Activated T-cell treated with anti-CD3 and anti-CD28 coated beads, Interleukin-2, amount 50 U/mL, for 24 hours (primary cell): ENCODE measurements at regions not wholly inside any gene's neighbourhood (a gene's known extent, or its start where the extent isn't known, plus 50 kb on each side); places are given as distances from the start of the nearest gene placed in this dataset.

Experiments
- DNase-seq: peaks from one replicate; pipeline ENCODE4 v3.0.0-alpha.2; 2020
- H3K27ac Mint-ChIP-seq: 2 replicates; pipeline ENCODE4 v1.8.0; 2020; ENCODE audit warnings: mild to moderate bottlenecking, mixed read lengths
- H3K27me3 Mint-ChIP-seq: 2 replicates; pipeline ENCODE4 v1.8.0; 2020; ENCODE audit warnings: mixed read lengths
- H3K36me3 Mint-ChIP-seq: 2 replicates; pipeline ENCODE4 v1.8.0; 2020; ENCODE audit warnings: low read depth, mixed read lengths
- H3K4me1 Mint-ChIP-seq: 2 replicates; pipeline ENCODE4 v1.8.0; 2020; ENCODE audit warnings: low read depth, mixed read lengths
- H3K4me3 Mint-ChIP-seq: 2 replicates; pipeline ENCODE4 v1.8.0; 2020; ENCODE audit warnings: mild to moderate bottlenecking, moderate library complexity, mixed read lengths
- H3K9me3 Mint-ChIP-seq: 2 replicates; pipeline ENCODE4 v1.8.0; 2020; ENCODE audit warnings: mixed read lengths

DNA sequence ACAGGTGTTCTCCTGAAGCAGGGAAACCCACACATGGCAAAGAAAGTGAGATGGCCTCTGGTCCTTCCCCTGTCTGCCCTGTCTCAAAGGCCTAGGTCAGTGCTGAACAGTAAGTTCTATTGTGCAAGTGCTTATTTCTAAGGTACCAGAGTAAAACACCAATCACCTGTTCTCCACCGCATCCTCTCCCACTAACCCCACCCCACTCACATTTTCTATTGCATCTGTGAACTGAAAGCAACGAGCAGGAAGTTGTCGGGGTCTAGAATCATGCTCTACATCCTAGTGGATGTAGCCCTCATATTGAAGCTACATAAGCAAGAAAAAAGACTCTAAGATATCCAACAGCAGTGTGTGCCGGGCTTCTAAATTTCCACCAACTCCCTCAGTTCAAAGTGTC lies 265.9 kb downstream of the ENC1 start:
- no peak for DNase-seq
- no peaks in the 10 kb centered on the region for H3K4me1 Mint-ChIP-seq
- H3K27me3 Mint-ChIP-seq: peaks cover 15% of the 10 kb centered on the region
- no peaks in the 10 kb centered on the region for H3K9me3 Mint-ChIP-seq
- H3K27ac Mint-ChIP-seq: no peak overlapping the region
- no peak overlapping the region for H3K4me3 Mint-ChIP-seq
- H3K36me3 Mint-ChIP-seq: no peaks in the 10 kb centered on the region

GRCh38 chr5:74373076-74373475 lies 267.5 kb downstream of the ENC1 start:
- H3K27ac Mint-ChIP-seq: no peak overlapping the region

GRCh38 chr5:74372502-74373064 lies 267.9 kb downstream of the ENC1 start:
- Mint-ChIP-seq H3K27me3 (peaks cover 7% of the 10 kb centered on the region), H3K4me1 (no peaks in the 10 kb centered on the region), H3K36me3 (no peaks in the 10 kb centered on the region), H3K27ac (no peak overlapping the region), H3K9me3 (no peaks in the 10 kb centered on the region), H3K4me3 (no peak overlapping the region)
- DNase-seq: no peak

More at GRCh38 chr5:74373076-74373475, 267.5 kb downstream of the ENC1 start:
- Mint-ChIP-seq H3K36me3 (no peaks in the 10 kb centered on the region), H3K4me1 (no peaks in the 10 kb centered on the region), H3K9me3 (no peaks in the 10 kb centered on the region), H3K27me3 (peaks cover 9% of the 10 kb centered on the region), H3K4me3 (no peak overlapping the region)
- DNase-seq: no peak

DNA sequence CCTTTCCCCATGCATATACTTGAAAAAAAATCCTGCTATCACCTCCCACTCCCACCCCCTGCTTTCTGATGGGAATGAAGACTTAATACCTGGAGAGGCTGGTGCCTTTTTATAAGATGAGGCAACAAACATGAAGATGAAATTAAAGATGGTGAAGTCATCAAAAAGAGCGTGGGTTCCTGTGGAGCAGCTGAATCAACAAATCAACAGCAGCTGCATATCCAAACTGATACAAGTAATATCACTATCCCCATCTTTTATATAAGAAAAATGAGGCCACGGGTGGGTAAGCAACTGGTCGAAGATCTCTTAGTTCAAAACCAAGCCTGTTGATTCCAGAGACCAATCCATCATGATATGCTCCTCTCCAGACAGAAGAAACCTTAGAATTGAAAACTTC lies 268.5 kb downstream of the ENC1 start:
- Mint-ChIP-seq H3K27me3 (peaks cover 4% of the 10 kb centered on the region), H3K9me3 (no peaks in the 10 kb centered on the region), H3K27ac (no peak overlapping the region), H3K4me1 (no peaks in the 10 kb centered on the region), H3K4me3 (no peak overlapping the region), H3K36me3 (no peaks in the 10 kb centered on the region)
- no peak for DNase-seq

GRCh38 chr5:74371621-74372020 lies 268.9 kb downstream of the ENC1 start:
- Mint-ChIP-seq H3K9me3 (no peaks in the 10 kb centered on the region), H3K36me3 (no peaks in the 10 kb centered on the region), H3K27ac (no peak overlapping the region), H3K27me3 (peaks cover 3% of the 10 kb centered on the region), H3K4me3 (no peak overlapping the region), H3K4me1 (no peaks in the 10 kb centered on the region)
- DNase-seq: no peak

GRCh38 chr5:74370168-74370567 lies 270.4 kb downstream of the ENC1 start:
- Mint-ChIP-seq H3K27me3 (no peaks in the 10 kb centered on the region), H3K9me3 (no peaks in the 10 kb centered on the region), H3K27ac (no peak overlapping the region), H3K4me1 (no peaks in the 10 kb centered on the region), H3K36me3 (no peaks in the 10 kb centered on the region), H3K4me3 (no peak overlapping the region)
- no peak for DNase-seq

- H3K4me3 Mint-ChIP-seq: no peak overlapping the region
- no peak for DNase-seq
- no peak overlapping the region for H3K27ac Mint-ChIP-seq
- no peaks in the 10 kb centered on the region for H3K27me3 Mint-ChIP-seq
- H3K36me3 Mint-ChIP-seq: no peaks in the 10 kb centered on the region
- H3K9me3 Mint-ChIP-seq: no peaks in the 10 kb centered on the region
- no peaks in the 10 kb centered on the region for H3K4me1 Mint-ChIP-seq
These were observed 271.4 kb downstream of the ENC1 start for GRCh38 chr5:74369173-74369572.

DNA sequence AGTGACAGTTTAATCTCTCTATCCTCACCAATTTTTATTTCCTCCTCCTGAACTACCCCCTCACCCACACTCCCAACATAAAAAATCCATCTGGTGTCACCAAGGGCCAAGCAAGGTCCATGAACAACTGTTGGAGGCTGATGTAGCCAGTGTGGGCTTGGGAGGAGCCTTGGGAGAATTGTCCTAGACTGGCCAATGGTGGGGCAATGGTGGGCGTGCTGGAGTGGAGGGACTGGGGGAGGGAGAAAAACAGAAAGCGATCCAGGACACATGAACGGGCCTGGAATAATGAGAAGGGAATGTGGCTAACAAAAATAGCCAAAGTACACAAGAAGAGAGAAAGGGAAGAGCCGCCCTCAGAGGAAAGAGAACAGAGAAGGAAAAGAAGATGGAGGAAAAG lies 272.6 kb downstream of the ENC1 start:
- Mint-ChIP-seq H3K4me1 (no peaks in the 10 kb centered on the region), H3K9me3 (no peaks in the 10 kb centered on the region), H3K27me3 (peaks cover 3% of the 10 kb centered on the region), H3K27ac (no peak overlapping the region), H3K36me3 (no peaks in the 10 kb centered on the region), H3K4me3 (no peak overlapping the region)
- no peak for DNase-seq

GRCh38 chr5:74367241-74367733 lies 273.2 kb downstream of the ENC1 start:
- peaks cover 3% of the 10 kb centered on the region for H3K27me3 Mint-ChIP-seq

GRCh38 chr5:74365723-74366122 lies 274.8 kb downstream of the ENC1 start:
- H3K4me3 Mint-ChIP-seq: no peak overlapping the region
- peaks cover 3% of the 10 kb centered on the region for H3K27me3 Mint-ChIP-seq
- no peaks in the 10 kb centered on the region for H3K36me3 Mint-ChIP-seq

More at GRCh38 chr5:74367241-74367733, 273.2 kb downstream of the ENC1 start:
- Mint-ChIP-seq H3K27ac (no peak overlapping the region), H3K36me3 (no peaks in the 10 kb centered on the region), H3K9me3 (no peaks in the 10 kb centered on the region), H3K4me3 (no peak overlapping the region), H3K4me1 (no peaks in the 10 kb centered on the region)
- DNase-seq: no peak

DNA sequence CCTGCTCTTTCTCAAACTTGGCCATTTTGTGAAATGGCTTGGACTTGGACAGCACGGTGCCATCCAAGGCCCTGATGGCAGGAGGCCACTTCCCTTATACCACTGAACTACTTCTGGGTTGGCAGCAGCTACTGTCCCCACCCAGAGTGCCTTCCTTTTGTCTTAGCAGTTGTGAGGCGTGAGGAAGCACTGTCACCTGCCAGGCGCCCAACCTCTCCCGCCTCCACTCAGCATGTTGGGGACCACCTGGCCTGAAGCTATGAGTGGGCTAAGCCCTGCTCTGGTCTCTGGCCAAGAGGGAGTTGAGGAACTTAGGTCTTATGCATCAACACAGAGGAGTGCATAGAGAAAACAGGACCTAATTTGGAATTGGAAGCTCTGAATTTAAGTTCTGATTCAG lies 276.0 kb downstream of the ENC1 start:
- Mint-ChIP-seq H3K27me3 (peaks cover 3% of the 10 kb centered on the region), H3K4me3 (no peak overlapping the region), H3K36me3 (no peaks in the 10 kb centered on the region), H3K4me1 (no peaks in the 10 kb centered on the region), H3K9me3 (no peaks in the 10 kb centered on the region), H3K27ac (no peak overlapping the region)
- DNase-seq: no peak

More at GRCh38 chr5:74365723-74366122, 274.8 kb downstream of the ENC1 start:
- H3K9me3 Mint-ChIP-seq: no peaks in the 10 kb centered on the region
- H3K27ac Mint-ChIP-seq: no peak overlapping the region
- no peaks in the 10 kb centered on the region for H3K4me1 Mint-ChIP-seq
- no peak for DNase-seq

DNA sequence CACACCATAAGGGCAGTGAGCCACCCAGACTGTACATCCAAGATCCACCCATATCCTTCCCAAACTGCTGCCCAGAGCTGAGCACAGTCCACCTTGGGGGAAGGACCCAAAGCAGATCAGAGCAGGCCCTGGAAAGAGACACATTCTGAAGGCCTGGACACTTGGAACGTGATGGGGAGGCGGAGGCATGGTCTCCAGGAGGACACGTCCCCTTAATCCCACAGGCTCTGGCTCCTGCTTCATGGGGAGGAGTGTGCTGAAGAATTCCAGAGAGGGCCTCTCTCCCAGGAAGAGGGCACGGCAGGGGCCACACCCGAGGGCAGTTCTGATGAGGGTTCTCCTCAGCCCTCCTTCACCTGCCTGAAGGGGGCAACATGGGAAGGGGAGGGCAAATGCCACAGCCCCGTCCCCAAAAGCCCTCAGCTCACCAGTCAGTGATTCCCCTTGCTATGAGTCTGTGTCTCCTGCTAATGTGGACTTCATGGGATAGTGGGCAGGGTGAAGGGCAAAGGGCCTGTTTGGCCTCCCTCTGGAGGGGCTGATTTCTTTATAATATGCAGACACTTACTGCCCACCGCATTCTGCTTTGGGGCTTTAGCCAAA lies 276.8 kb downstream of the ENC1 start:
- Mint-ChIP-seq H3K36me3 (no peaks in the 10 kb centered on the region), H3K9me3 (no peaks in the 10 kb centered on the region), H3K27me3 (peaks cover 3% of the 10 kb centered on the region), H3K4me1 (no peaks in the 10 kb centered on the region), H3K4me3 (no peak overlapping the region), H3K27ac (no peak overlapping the region)
- no peak for DNase-seq

DNA sequence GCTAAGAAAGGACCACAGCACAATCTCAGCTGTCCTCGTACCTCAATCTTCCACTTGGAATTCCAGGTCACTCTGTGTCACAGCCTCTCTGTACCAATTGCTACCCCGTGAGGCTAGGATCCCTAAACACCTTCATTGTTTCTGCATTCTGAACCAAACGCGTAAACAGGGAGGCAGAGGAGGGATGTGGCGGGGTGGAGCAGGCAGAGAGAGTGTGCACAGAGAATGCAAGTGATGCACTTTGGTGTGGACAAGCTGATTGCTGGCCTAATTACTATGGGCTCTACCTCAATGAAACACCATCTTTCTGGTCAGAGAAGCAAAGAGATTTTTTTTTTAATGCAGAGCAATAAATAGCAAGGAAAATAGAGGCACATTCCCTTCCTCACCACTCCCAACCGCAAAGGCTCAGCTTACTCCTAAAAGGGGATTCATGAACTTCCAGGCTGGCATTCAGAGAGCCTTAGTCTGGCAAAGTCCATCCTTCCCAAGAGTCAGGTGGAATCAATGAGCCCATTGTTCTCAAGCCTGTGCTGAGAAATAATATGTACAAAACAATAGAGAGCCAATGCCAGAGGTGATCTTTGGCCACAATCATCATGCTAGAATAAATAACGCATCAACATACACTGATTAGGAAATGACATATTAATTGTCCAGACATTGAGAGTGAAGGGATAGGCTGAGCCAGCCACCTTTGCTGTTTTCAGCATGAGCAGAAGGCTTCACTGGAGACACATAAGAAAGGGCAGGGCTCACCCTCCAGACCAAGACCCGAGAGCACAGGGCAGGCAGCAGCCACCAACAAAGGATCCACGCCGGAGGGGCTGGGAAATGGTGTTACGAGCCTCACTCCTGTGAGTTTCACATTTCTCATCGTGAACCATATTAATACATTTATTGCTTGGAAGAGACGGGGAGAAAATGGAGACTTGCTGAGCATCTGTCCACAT lies 278.8 kb downstream of the ENC1 start:
- H3K27me3 Mint-ChIP-seq: peaks cover 5% of the 10 kb centered on the region

GRCh38 chr5:74360535-74361210 lies 279.9 kb downstream of the ENC1 start:
- H3K4me3 Mint-ChIP-seq: no peak overlapping the region
- no peak for DNase-seq
- H3K36me3 Mint-ChIP-seq: no peaks in the 10 kb centered on the region
- H3K27me3 Mint-ChIP-seq: peaks cover 5% of the 10 kb centered on the region
- H3K4me1 Mint-ChIP-seq: no peaks in the 10 kb centered on the region
- no peaks in the 10 kb centered on the region for H3K9me3 Mint-ChIP-seq
- H3K27ac Mint-ChIP-seq: no peak overlapping the region

More for the DNA sequence above, 278.8 kb downstream of the ENC1 start:
- Mint-ChIP-seq H3K4me1 (no peaks in the 10 kb centered on the region), H3K9me3 (no peaks in the 10 kb centered on the region), H3K4me3 (no peak overlapping the region), H3K27ac (no peak overlapping the region), H3K36me3 (no peaks in the 10 kb centered on the region)
- DNase-seq: no peak
